CD4-positive, CD25-positive, alpha-beta regulatory T cell (primary cell): ENCODE measurements at regions not wholly inside any gene's neighbourhood (a gene's known extent, or its start where the extent isn't known, plus 50 kb on each side); places are given as distances from the start of the nearest gene placed in this dataset.

Source experiments
- ATAC-seq, 2 donors: fragments of 150-1000 bp; cut with Tn5 transposase; one replicate each; pipeline ENCODE4 v1.10.0; 2021; ENCODE audit warnings: low read depth in 2 of 2, moderate number of reproducible peaks in 2 of 2, moderate library complexity in 1 of 2
- DNase-seq, 3 donors: peaks; one replicate each; pipeline versions ENCODE4 v3.0.0 to v3.0.0-alpha.2; 2012 to 2022; ENCODE audit warnings: mixed read lengths in 1 of 3
- H3K27ac ChIP-seq: one replicate; pipeline ENCODE4 v1.7.0; 2013; ENCODE audit warnings: mild to moderate bottlenecking, low read length; ENCODE audit not compliant: insufficient read depth, poor library complexity, severe bottlenecking
- H3K27me3 ChIP-seq: one replicate; pipeline ENCODE4 v1.7.0; 2013; ENCODE audit warnings: low read length; ENCODE audit not compliant: control insufficient read depth, insufficient read depth
- H3K36me3 ChIP-seq: one replicate; pipeline ENCODE4 v1.7.0; 2013; ENCODE audit warnings: mild to moderate bottlenecking, low read length, moderate library complexity; ENCODE audit not compliant: control insufficient read depth, insufficient read depth
- H3K4me1 ChIP-seq: 2 replicates; pipeline ENCODE4 v1.7.0; 2013; ENCODE audit warnings: mild to moderate bottlenecking, low read length; ENCODE audit not compliant: insufficient read depth, control insufficient read depth, poor library complexity, severe bottlenecking
- H3K4me3 ChIP-seq: one replicate; pipeline ENCODE4 v1.7.0; 2013; ENCODE audit warnings: low read depth, mild to moderate bottlenecking, low read length, moderate library complexity
- H3K9me3 ChIP-seq, 2 experiments: 1 replicate in 1 of 2; 2 replicates in 1 of 2; pipeline ENCODE4 v1.7.0; 2013; ENCODE audit warnings: low read length in 2 of 2, mild to moderate bottlenecking in 1 of 2, moderate library complexity in 1 of 2; ENCODE audit not compliant: control insufficient read depth in 2 of 2
- H3K27ac Mint-ChIP-seq, 3 donors: one replicate each; pipeline ENCODE4 v1.8.0; 2020 to 2022; ENCODE audit warnings: mild to moderate bottlenecking in 3 of 3, mixed read lengths in 3 of 3, moderate library complexity in 2 of 3
- H3K27me3 Mint-ChIP-seq: one replicate; pipeline ENCODE4 v1.8.0; 2022; ENCODE audit warnings: mild to moderate bottlenecking, mixed read lengths
- H3K36me3 Mint-ChIP-seq: one replicate; pipeline ENCODE4 v1.8.0; 2020; ENCODE audit warnings: mixed read lengths
- H3K4me1 Mint-ChIP-seq, 4 donors: one replicate each; pipeline ENCODE4 v1.8.0; 2020 to 2022; ENCODE audit warnings: mixed read lengths in 4 of 4, mild to moderate bottlenecking in 1 of 4
- H3K4me3 Mint-ChIP-seq, 4 donors: one replicate each; pipeline ENCODE4 v1.8.0; 2020 to 2022; ENCODE audit warnings: mild to moderate bottlenecking in 4 of 4, mixed read lengths in 4 of 4, moderate library complexity in 3 of 4
- H3K9me3 Mint-ChIP-seq, 7 donors: one replicate each; pipeline ENCODE4 v1.8.0; 2020 to 2022; ENCODE audit warnings: mixed read lengths in 7 of 7, mild to moderate bottlenecking in 3 of 7, moderate library complexity in 2 of 7

DNA sequence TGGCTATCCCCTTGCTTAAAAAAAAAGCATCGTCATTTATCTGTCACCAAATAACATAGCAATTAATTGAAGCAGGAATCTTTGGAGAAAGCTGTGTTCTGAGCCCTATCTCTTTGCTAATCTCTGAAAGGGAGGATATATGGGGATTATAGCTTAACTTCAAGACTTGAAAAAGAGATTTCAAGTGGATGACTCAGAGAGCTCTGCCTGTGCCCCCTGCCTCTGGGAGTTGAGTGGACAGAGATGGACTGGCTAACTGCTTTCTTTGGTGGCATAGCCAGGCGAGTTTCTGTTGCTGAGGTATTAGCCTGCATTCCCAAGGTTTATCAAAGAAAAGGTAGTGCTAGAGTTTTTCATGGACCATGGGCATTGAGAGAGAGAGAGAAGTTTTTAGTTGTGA, 91.6 kb downstream of the DDIT4L start:
- ATAC-seq: no peak
- no peaks in the 10 kb centered on the region for H3K27me3 ChIP-seq
- peaks cover 4% of the 10 kb centered on the region for H3K4me1 ChIP-seq
- H3K36me3 ChIP-seq: no peaks in the 10 kb centered on the region
- no peak overlapping the region for H3K27ac Mint-ChIP-seq
- no peak overlapping the region for H3K4me3 Mint-ChIP-seq
- no peaks in the 10 kb centered on the region for H3K36me3 Mint-ChIP-seq
- no peaks in the 10 kb centered on the region for H3K9me3 Mint-ChIP-seq
- H3K27ac ChIP-seq: no peak overlapping the region
- H3K4me3 ChIP-seq: no peak overlapping the region
- H3K9me3 ChIP-seq: no peaks in the 10 kb centered on the region
- peaks cover 4% of the 10 kb centered on the region for H3K27me3 Mint-ChIP-seq
- DNase-seq: no peak
- peaks cover 9 to 29% (median 14%) of the 10 kb centered on the region in 4 donors for H3K4me1 Mint-ChIP-seq

DNA sequence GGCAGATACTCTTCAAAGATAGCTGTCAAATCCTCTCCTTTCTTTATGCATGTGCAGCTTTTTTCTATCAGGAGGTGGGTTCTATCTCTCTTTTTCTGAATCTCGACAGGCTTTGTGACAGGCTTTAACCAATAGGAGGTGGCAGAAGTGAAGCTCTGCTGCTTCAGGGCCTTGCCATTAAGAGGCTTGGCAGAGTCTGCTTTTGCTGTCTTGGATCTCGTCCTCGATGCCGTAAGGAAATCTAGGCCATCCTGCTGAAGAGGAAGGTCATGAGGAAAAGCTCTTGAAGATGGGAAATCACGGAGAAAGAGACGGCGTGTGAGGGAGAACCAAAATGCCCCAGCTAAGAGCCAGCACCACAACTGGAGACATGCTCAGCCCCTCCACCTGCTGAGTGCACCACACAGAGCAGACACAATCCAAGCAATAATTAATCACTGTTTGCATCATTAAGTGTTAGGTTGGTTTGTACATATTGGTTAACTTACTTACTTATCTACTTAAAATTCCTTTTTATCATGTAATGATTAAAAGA, 92.2 kb downstream of the DDIT4L start:
- peaks cover 4% of the 10 kb centered on the region for H3K27me3 Mint-ChIP-seq

DNA sequence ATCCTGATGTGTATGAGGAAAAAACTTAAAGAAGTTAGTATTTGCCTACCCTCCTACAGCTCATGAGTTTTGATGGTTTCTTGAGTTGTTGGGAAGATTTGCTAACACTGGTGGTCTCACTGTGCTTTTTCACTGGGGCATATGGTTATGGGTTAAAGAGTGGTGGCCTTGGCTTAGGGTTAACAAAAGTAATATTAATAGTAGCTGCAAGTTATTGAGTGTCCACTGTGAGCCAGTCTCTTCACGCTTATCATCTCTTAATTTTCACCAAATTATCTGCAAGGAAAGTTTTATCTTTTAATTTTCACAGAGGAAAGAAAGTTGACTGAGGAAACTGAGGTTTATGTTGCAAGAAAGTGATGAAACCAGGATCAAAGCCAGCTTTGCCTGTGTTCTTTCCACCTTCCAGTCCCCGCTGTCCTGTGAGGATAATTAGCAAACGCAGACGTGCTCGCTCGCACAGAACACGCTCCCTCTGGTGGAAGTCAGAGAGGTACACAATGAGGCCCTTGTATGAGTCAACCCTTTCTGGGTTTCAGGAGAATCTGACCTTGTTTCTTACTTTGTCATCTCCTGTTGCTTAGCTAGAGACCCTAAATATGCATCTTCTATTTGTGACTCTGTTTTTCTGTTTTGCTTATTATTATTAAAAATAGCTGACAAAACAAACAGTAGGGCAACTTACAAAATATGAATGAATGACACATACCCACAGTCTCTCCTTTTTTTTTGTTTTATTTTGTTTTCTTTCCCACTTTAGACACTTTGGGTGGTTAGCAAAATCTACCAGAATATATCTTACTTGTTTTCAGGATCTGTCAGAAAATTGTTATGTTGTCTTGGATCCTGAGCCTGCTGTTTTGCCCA, 94.3 kb downstream of the DDIT4L start:
- no peaks in the 10 kb centered on the region for H3K36me3 Mint-ChIP-seq
- Histone ChIP-seq H3K27me3 (no peaks in the 10 kb centered on the region), H3K4me1 (peaks cover 10% of the 10 kb centered on the region), H3K27ac (no peak overlapping the region), H3K36me3 (no peaks in the 10 kb centered on the region), H3K9me3 (no peaks in the 10 kb centered on the region), H3K4me3 (peak overlapping the region; percentile 45)
- H3K4me1 Mint-ChIP-seq: peaks cover 11 to 32% (median 18%) of the 10 kb centered on the region in 4 donors
- H3K27ac Mint-ChIP-seq: peak overlapping the region; percentile 72 to 94 (median 87)
- DNase-seq: peak; percentile 35 to 77 (median 37)
- ATAC-seq: peak; percentile 70 to 73
- H3K4me3 Mint-ChIP-seq: peak overlapping the region in 2 of 4 donors; percentile 39 to 49
- peaks cover 4% of the 10 kb centered on the region for H3K27me3 Mint-ChIP-seq
- peaks cover 0 to 1% (median 0%) of the 10 kb centered on the region in 7 donors for H3K9me3 Mint-ChIP-seq

More for the DNA sequence above, 92.2 kb downstream of the DDIT4L start:
- Histone ChIP-seq H3K36me3 (no peaks in the 10 kb centered on the region), H3K4me3 (no peak overlapping the region), H3K4me1 (peaks cover 10% of the 10 kb centered on the region), H3K9me3 (no peaks in the 10 kb centered on the region), H3K27ac (no peak overlapping the region), H3K27me3 (no peaks in the 10 kb centered on the region)
- Mint-ChIP-seq H3K9me3 (no peaks in the 10 kb centered on the region), H3K4me3 (no peak overlapping the region), H3K36me3 (no peaks in the 10 kb centered on the region), H3K4me1 (peaks cover 11 to 35% (median 18%) of the 10 kb centered on the region in 4 donors), H3K27ac (peak overlapping the region in 1 of 3 donors; percentile 65)
- DNase-seq: no peak
- ATAC-seq: no peak

DNA sequence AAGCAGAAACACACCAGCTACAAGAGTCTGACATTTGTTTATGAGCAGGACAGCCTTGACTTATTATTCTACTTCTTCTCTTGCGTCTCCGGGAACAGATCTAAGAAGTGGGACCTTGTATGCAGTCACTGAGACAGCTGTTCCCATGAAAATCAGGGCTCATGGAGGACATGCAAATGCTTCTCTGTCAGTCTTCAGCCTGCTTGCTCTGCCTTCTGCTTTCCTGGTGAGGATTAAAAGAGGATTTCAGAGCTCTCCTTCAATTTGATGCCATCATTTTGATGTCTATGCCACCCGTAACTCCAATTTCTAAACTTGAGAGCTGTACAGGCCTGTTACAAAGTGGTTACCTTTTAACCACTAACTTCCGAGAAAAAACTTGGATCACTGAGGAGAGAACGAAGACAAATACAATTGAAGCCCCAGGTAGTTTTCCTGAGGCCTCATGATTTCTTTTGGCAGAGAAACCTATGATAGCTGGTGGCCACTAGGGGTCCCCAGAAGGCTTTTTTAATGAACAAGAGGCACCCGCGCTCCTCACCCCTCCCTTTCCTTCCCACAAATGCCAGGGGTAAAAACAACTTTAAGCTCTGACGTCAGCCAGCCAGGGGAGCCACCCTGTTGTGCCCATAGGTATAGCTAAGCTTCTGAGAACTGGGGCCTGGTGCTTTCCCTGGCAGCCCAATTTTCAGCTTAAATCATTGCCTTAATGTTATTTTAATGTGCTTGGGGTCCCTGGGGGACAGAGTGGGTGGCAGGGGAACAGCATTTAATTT, 97.0 kb downstream of the DDIT4L start:
- Histone ChIP-seq H3K36me3 (no peaks in the 10 kb centered on the region), H3K27ac (peak overlapping the region; percentile 74), H3K4me1 (peaks cover 10% of the 10 kb centered on the region), H3K9me3 (no peaks in the 10 kb centered on the region), H3K4me3 (peak overlapping the region; percentile 26), H3K27me3 (no peaks in the 10 kb centered on the region)
- H3K4me3 Mint-ChIP-seq: peak overlapping the region in 1 of 4 donors; percentile 3
- ATAC-seq (peak; percentile 98), DNase-seq (peak; percentile 82 to 98 (median 91))
- peaks cover 4% of the 10 kb centered on the region for H3K27me3 Mint-ChIP-seq
- H3K4me1 Mint-ChIP-seq: peaks cover 11 to 29% (median 18%) of the 10 kb centered on the region in 4 donors
- peaks cover 0 to 1% (median 0%) of the 10 kb centered on the region in 7 donors for H3K9me3 Mint-ChIP-seq
- peak overlapping the region; percentile 90 to 95 (median 94) for H3K27ac Mint-ChIP-seq
- H3K36me3 Mint-ChIP-seq: no peaks in the 10 kb centered on the region

DNA sequence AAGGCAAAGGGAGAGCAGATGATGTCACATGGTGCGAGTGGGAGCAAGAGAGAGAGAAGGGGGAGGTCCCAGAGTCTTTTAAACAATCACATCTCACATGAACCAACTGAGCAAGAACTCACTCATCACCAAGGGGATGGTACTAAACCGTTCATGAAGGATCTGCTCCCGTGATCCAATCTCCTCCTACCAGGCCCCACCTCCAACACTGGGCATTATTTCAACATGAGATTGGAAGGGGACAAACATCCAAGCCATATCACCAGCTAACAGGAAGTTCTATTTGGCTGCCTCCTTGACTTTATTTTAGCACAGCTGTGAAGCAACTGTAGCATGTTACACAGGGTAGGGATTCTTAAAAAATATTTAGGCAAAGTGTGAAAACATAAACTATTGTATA, 102.5 kb downstream of the DDIT4L start:
- no peaks in the 10 kb centered on the region for H3K36me3 ChIP-seq
- Mint-ChIP-seq H3K4me1 (no peaks in the 10 kb centered on the region), H3K27me3 (no peaks in the 10 kb centered on the region), H3K4me3 (no peak overlapping the region), H3K36me3 (no peaks in the 10 kb centered on the region), H3K9me3 (peaks cover 0 to 2% (median 0%) of the 10 kb centered on the region in 7 donors), H3K27ac (peak overlapping the region in 1 of 3 donors; percentile 25)
- H3K27me3 ChIP-seq: no peaks in the 10 kb centered on the region
- no peak overlapping the region for H3K27ac ChIP-seq
- no peak overlapping the region for H3K4me3 ChIP-seq
- no peaks in the 10 kb centered on the region for H3K9me3 ChIP-seq
- H3K4me1 ChIP-seq: no peaks in the 10 kb centered on the region
- no peak for DNase-seq
- ATAC-seq: no peak

DNA sequence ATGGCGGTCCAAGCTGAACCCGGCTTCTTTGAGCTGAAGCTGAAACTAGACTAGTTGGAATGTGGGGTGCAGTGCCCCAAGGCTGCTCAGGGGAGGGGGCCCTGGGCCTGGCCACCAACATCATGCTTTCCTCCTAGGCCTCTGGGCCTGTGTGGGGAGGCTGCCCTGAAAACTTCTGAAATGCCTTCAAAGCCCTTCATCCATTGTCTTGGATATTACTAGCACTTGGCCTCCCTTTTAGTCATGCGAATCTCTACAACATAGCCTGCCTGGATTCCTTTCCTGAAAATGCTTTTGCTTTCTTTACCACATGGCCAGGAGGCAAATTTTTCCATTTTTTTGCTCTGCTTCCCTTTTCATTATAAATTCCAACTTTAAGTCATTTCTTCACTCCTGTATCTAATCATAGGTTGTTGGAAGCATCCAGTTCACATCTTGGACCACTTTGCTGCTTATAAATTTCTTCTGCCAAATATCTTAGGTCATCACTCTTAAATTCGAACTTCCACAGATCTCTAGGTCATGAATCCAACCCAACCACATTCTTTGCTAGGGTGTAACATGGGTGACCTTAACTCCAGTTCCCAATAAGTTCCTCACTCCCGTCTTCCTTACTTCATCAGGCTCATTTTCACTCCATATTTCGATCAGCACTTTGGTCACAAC, 103.4 kb downstream of the DDIT4L start:
- Mint-ChIP-seq H3K27me3 (no peaks in the 10 kb centered on the region), H3K4me3 (no peak overlapping the region), H3K27ac (peak overlapping the region in 1 of 3 donors; percentile 11), H3K9me3 (peaks cover 0 to 2% (median 0%) of the 10 kb centered on the region in 7 donors), H3K4me1 (no peaks in the 10 kb centered on the region), H3K36me3 (no peaks in the 10 kb centered on the region)
- no peaks in the 10 kb centered on the region for H3K9me3 ChIP-seq
- H3K27ac ChIP-seq: no peak overlapping the region
- no peaks in the 10 kb centered on the region for H3K4me1 ChIP-seq
- no peak overlapping the region for H3K4me3 ChIP-seq
- H3K27me3 ChIP-seq: no peaks in the 10 kb centered on the region
- H3K36me3 ChIP-seq: no peaks in the 10 kb centered on the region
- DNase-seq (no peak), ATAC-seq (no peak)

DNA sequence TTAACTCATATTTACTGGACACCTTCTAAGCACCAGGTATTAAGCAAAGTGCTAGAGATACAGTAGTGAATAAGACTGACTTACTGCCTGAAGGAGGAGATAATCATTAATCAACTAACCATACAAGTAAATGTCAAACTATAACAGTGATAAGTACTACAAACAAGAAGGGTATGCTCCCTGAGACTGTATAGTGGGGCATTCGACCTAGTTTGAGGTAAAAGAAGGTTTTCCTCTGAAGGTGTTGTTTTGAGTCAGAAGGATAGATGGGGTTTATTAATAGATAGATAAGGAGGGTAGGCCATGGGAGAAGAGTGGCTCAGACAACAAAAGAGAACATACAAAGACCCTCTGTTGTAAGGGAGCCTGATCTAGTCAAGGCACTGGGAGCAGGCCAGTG, 105.4 kb downstream of the DDIT4L start:
- no peak for DNase-seq

More for the DNA sequence above, 105.4 kb downstream of the DDIT4L start:
- H3K9me3 Mint-ChIP-seq: peaks cover 0 to 4% (median 0%) of the 10 kb centered on the region in 7 donors
- H3K4me1 Mint-ChIP-seq: no peaks in the 10 kb centered on the region
- Histone ChIP-seq H3K27ac (no peak overlapping the region), H3K4me1 (no peaks in the 10 kb centered on the region), H3K9me3 (no peaks in the 10 kb centered on the region), H3K36me3 (no peaks in the 10 kb centered on the region), H3K4me3 (no peak overlapping the region), H3K27me3 (no peaks in the 10 kb centered on the region)
- no peaks in the 10 kb centered on the region for H3K27me3 Mint-ChIP-seq
- no peak for ATAC-seq
- H3K27ac Mint-ChIP-seq: peak overlapping the region in 1 of 3 donors; percentile 1
- H3K36me3 Mint-ChIP-seq: no peaks in the 10 kb centered on the region
- no peak overlapping the region for H3K4me3 Mint-ChIP-seq
